Stimulated activated CD8-positive, alpha-beta memory T cell treated with anti-CD3 and anti-CD28 coated beads, Interleukin-4, amount 100 ng/mL, for 4 hours (primary cell): ENCODE measurements at regions not wholly inside any gene's neighbourhood (a gene's known extent, or its start where the extent isn't known, plus 50 kb on each side); places are given as distances from the start of the nearest gene placed in this dataset.
"Not testable (repeated sequence)": the region's sequence is repeated elsewhere in the genome, so short reads cannot be mapped to it uniquely, and the experiment has no call there.

Source experiments
- DNase-seq, 2 donors: peaks; one replicate each; pipeline ENCODE4 v3.0.0-alpha.2; 2020; ENCODE audit warnings: low read depth in 2 of 2, low spot score in 1 of 2

DNA sequence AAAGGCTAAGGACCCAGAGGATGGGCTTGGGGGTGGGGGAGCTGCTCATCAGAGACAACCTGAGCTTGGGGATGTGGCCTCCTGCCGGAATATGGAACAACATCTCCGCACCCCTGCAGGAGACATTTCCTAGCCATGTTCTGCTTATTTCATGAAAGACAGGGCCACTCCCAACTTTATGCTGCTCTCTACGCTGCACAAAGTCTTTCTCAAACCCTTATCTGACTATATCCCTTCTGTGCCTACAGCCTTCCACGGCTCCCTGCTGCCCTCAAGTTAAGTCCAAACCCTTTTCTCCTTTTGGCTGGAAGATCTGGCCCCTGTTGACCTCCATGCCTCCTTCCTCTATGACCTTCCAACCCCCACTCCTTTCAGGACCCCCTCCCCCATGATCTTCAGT lies 562.0 kb downstream of the MN1 start:
- no peak for DNase-seq

- DNase-seq = no peak
Measured at GRCh38 chr22:27240298-27241075, 561.1 kb downstream of the MN1 start.

DNA sequence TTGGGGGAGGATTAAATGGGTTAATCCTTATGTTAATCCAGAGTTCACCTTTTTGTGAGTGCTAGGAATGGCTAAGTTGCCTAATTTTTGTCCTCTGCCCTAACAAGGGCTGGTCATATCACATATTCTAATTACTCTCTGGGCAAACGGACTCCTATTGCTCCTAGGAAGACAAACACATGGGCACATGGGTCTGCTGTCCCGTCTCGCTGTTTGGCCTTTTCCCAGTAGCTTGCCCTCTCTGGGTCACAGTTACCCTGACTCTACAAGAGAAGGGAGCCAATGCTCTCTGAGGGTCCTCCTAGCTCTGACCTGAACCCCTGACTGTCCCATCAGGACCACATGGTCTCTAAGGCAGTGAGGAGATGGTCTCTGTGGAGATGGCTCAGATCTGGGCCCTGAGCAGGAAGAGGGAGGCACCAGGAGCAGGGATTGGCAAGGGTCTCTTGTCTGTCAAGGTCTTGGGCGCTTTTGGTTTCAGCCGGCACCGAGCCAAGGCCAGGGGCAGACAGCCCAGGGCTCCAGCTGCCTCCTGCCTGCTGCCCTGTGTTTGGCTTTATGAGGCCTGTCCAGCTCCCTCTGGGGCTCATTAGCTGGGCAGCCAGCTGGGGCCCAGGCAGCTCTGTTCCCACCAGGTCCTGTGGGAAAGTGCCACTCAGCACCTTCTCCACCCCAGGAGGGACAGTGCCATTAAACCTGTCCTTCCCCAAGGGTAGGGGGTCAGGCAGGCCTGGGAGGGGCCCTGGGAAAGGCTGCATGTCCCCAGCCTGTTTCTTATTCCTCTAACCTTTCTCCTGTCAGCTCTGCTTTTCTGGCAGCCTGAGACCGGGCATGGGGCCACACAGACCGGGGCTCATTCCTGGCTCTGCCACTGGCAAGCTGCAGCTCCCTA lies 559.9 kb downstream of the MN1 start:
- no peak for DNase-seq

DNA sequence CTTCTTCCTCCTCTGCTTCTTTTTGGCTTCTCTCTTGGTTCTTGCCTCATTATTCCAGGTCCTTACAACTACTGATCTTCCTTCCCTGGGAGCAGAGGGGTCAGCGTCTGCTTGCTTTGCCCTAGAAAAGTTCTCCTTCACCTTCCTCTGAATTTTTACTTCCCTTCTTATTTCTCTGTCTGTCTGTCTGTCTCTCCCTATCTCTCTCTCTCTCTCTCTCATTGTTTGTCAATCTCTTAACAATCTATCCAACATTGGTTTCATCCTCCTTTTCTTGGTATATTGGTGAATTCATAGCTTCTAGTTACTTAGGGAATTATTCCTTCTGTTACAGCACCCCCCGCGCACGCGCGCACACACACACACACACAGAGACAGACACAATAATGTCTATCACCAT lies 559.1 kb downstream of the MN1 start:
- no peak for DNase-seq

DNA sequence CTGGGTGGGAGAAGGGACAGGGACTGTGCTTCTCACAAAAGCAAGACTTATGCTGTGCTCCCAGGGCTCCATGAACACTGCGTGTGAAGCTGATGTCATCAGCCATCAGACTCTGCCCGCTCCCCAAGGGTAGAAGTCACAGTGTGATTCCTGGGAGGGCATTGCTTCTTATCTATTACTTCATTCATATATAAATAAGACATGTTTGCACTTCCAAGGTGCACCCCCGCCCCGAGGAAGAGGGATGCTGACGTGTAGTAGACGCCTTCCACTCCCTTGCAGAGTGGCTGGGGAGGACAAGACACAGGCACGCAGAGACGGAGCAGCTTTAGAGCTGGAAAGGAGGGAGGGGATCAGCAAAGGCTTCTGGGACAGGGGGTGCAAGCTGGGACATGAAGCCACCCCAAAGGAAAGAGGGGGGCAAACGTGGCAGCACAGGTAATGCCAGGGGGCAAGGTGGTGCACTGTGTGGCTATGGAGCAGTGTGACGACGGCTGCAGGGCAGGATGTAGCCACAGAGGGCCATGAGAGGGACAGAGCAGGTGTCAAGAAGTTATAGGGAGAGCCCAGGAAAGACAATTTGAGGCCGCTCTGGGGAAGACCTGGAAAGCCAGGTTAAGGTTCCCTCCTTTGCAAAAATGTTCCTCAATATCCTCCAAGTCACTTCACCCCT lies 558.5 kb downstream of the MN1 start:
- DNase-seq = no peak

GRCh38 chr22:27244328-27244727 lies 557.2 kb downstream of the MN1 start:
- DNase-seq = no peak

DNA sequence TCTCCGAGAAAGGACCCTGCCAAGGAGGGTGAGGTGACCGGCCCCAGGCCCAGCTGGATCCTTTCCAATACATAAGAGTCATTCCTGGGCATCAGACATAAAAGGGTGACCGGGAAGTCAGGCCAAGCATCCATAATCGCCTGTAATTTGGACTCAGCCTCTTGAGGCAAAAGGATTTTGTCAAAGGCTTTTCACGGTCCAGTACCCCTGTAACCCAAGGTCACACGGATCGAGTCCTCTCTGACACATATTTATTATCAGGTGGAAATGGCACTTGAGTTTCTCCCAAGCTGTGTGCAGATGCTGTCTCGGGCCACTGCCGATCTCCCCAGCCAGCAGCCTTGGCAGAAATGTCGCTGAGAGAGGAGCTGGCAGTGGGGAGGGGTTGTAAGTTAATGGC lies 556.5 kb downstream of the MN1 start:
- no peak for DNase-seq

- DNase-seq = no peak
Measured at GRCh38 chr22:27246558-27246957, 555.0 kb downstream of the MN1 start.

DNA sequence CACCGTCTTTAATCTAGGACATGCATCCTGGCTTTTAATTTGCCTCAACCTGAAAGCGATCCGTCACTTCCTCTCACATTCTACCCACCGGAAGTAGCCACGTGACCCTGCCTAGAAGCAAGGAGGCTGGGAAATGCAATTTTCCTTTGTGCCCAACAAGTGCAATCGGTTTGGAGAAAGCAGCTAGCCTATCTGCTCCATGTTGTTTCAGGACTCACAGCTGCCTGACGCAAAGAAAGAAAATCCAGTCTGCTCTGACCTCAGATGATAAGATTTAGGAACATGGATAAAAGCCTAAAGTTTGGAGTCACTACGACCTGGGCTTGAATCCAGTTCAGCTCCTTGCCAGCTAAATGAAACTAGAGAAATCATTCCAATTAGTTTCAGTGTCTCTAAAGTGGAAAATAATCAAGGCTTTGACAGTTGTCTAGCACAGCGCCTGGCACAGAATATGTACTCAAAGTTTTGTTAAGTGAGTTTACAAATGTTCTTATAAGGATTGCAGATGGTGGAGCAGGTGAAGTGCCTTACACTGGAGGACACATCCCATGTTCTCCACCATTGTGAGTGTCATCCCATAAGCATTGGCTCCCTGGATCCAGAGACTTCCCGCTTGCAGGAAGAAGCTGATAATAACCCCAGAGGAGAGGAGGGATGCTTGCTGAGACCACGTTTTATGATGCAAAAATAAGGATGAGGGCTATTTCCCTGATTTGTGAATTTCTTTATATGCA lies 553.7 kb downstream of the MN1 start:
- DNase-seq = no peak

DNA sequence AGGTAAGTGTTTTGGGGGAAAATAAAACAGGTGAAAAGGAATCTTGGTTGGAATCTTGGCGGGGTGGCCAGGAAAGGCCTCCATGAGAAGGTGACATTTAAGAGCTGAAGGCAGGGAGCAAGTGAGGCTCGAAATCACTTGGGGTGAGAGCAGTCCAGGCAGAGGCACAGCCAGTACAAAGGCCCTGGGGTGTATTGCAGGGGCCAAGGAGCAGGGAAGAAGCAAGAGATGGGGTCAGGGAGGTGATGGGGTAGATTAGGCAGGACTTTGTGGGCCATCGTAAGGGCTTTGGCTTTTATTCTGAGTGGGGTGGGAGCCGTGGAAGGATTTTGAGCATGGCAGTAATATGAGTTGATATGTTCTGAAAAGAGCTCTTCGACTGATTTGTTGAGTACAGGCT lies 551.1 kb downstream of the MN1 start:
- no peak for DNase-seq

- DNase-seq = no peak
Measured at GRCh38 chr22:27250886-27251285, 550.7 kb downstream of the MN1 start.

DNA sequence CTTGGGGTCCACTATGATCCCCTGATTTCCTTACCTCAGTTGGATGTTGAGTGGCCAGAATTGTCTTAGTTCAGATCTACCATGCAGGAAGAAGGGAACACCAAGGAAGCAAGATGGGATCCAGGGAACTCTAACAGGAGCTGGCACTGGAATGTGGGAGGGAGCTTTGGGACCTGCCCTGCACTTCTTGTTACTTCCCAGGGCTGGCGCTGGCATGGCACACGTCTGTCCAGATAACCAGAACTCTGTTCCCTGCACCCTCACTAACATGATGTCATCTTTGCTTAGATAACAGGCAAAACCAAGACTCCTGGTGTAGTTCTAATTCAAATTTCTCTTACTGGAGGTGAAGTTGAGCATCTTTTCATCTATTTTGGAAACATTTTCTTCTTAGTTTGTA lies 550.0 kb downstream of the MN1 start:
- no peak for DNase-seq

DNA sequence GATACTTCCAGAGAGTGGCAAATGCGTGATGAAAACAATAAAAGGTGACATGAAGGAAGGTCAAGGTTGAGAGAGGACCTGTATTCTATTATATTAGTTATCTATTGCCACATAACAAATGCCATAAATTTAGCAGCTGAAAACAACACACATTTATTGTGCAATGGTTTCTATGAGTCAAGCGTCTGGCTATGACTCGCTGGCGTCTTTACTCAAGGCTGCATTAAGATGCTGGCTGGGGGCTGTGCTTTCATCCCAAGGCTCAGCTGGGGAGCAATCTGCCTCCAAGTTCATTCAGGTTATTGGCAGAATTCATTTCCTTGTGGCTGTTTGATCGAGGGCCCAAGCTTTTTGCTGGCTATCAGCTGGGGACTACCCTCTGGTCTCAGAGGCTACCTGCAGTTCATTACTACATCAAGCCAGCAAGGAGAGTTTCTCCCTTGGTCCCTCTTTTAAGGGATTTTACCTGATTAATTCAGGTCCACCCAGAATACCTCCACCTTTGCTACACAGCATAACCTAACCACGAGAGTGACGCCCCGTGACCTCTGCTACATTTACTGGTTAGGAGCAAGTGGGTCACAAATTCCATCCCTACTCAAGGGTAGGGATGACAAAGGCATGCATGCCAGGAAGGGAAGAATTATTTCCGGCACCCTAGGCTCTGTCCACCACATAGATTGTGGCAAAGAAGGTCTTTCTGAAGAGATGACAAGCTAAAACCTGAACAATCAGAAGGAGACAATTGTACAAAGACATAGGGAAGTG lies 549.1 kb downstream of the MN1 start:
- no peak for DNase-seq

DNA sequence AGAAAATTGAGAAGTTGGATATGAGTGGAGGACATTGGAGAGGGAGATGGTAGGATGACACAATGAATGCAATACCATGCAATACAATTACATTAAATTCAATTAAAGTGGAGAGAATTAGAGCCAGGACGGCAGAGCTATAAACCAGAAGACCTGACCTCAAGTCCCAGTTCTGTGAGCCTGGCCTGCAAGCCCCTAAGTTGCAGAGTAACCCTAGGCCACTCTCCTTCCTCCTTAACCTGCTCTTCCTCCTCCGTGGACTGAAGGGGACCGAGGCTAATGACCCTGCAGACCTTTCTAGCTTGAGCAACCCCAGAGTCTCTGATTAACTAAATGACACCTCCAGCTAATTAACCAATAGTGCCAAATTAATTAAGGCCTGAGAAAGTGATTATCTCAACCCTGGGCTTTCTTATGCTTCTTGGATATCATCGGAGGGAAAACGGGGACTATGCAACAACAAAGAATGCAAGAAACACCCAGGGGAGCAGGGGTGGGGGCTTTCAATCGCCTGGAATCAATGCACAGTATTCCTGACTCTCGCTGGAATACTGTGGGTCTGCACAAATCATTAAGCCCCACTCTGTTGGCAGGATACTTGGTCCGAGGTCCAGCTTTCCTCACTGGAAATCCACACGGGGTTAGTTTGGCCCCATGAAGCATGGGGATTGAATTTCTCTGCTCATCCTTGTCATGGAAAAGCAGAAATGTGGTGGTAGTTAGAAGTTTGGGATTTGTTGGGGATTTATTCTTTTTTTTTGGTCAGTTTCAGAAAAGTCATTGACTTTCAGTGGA lies 548.3 kb downstream of the MN1 start:
- DNase-seq = no peak

DNA sequence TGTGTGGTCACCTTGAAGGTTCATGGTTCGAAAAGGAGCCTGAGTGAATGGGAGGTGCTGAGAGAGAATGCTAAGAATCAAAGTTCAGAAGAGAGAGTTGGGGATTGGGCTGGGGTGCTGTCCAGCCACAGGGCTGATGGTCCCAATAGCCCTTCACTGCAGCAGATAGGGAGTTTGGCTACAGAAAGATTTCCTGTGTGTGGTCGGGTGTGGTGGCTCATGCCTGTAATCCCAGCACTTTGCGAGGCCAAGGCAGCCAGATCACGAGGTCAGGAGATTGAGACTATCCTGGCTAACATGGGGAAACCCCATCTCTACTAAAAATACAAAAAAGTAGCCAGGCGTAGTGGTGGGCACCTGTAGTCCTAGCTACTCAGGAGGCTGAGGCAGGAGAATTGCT lies 547.5 kb downstream of the MN1 start:
- not testable (repeated sequence) for DNase-seq

DNA sequence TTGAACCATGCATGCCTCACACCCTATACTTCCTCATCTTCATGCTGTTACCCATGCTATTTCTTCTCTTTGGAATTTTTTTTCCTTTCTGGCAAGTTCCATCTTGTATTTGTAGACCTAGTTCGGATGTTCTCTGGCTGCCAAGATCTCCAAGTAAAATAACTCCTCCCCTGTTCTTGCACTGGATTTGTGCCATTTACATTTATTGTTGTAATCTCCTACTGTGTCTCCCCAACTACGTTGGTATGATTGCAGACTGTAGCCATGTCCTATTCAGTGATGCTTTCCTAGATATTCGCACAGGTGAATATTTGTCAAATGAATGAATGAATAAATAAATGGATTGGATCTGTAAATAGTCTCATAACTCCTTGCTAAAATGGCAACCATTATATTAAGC lies 546.0 kb downstream of the MN1 start:
- no peak for DNase-seq

DNA sequence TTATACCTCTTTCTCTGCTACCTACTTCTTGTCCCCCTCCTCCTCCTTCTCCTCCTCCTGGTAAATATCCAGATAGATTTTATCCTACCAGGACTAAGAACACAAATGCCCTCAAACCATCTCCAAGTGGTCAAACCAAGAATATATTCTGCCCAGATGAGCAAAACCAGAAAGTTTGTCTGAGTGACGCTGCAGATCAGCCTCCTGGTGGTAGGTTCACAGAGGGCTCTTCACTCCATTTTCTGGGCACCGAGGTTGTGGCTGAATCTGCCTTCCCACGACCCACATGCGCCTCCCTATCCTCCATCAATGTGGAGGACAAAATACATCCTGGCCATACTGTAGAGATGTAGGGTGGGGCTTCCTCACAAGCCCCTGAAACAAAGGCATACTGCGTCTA lies 543.6 kb downstream of the MN1 start:
- DNase-seq = no peak

DNA sequence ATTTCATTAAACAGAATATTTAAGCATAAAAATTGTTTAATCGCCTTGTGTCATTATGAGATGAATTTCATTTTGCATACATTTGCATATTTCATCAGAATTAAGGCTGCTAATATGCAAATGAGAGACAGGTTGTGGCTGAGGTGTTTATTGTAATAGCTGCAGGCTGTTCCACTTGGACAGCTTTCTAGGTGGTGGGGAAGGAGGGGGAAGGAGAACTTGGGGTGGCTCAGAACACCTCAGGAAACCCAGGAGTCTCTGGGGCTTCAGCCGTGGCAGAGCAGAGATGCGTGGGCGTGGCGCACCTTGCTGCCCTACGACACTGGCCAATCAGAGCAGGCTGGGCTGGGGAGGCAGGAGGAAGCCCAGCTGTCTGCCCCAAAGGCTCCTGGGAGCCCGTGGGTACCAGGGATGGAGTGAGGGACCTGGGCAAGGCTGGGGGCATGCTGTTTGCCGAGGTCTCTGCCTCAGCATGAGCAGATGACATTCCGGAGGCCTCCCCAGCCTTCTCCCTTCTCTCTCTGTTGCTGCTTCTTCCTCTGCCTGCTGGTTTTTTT lies 542.9 kb downstream of the MN1 start:
- DNase-seq = no peak

- no peak for DNase-seq
Measured at GRCh38 chr22:27259433-27259832, 542.1 kb downstream of the MN1 start.
